LNCAP (cell line): ENCODE measurements at regions not wholly inside any gene's neighbourhood (a gene's known extent, or its start where the extent isn't known, plus 50 kb on each side); places are given as distances from the start of the nearest gene placed in this dataset.

Experiments used
- CTCF ChIP-seq: fragments of 450-650 bp; IDR thresholded peaks from 2 replicates; pipeline ENCODE4 v1.5.1; 2017; ENCODE audit warnings: mild to moderate bottlenecking

DNA sequence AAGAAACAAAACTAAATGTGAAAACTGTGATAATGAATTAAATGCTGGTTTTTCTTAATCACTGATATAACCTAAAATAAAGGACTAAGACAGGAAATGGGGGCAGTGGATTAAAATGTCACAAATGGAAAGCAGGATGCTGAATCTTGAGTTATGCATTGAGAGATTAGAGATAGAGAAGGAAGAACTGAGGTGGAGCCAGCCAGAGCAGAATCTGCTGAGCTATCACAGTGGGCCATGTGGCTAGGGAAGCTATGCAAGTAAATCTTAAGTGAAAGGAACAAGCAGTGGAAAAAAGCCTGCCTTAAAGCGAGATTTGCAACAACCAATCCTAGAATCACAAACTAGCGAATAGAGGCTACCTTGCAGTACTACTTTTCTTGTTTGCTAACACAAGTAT lies 188.5 kb upstream of the RASA1 start:
- no peak for TF ChIP-seq CTCF

GRCh38 chr5:87081016-87081415 lies 186.7 kb upstream of the RASA1 start:
- TF ChIP-seq CTCF = no peak

DNA sequence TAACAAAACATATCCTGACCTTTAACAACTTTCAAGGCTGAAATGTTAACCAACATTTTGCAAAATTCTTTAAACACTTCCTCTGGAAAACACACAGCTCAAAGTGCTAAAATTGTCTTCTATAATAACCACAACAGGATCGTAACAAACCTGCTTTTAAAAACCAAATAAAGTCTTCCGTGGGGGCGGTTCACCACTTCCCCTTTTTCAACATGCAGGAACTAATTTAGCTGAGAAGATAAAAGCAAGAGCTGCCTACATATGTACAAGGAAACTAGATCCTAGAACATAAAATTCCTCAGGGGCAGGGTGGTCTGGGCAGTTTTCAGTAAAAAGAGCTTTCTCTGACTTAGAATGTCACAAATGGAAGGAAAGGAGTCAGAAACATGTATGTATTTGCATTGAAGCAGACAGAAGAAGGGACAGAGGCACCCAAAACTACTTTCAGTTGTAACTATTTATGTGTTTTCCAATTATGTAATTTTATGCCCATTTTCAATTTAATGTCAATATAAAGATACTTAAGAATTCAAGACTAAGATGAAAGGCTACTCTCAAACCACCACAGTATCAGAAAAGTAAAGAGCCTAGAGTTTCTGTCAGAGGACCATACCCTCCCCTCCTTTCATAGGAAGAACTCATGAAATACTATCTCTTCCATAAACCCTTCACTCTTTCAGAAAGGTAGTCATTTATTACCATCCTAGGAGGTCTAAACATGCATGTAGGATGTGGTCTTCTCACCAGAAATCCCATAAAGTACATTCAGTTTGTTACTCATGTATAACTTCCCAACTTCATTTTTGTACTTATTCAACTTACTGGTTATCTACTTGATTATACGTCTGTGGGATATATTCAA lies 185.9 kb upstream of the RASA1 start:
- no peak for TF ChIP-seq CTCF

- no peak for TF ChIP-seq CTCF
These were observed 173.3 kb upstream of the RASA1 start for GRCh38 chr5:87094347-87094746.

DNA sequence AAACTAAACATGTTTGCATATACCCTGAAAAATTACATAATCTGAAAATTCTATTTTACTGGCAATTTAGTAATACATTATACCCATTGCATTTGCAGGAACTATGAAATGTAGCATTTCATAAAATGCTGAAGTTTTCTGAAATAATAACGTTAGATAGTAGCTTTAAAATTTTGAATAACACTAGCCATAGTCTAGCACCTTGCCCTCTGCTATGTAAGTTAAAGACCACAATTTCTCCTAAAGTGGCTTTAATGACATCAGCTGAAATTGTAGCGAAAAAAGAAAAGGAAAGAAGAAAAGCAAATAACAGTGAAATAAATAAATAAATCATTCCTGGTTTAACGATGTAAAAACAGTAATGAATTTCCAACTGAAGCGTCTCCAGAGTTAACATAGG lies 172.8 kb upstream of the RASA1 start:
- TF ChIP-seq CTCF = no peak

- no peak for TF ChIP-seq CTCF
These were observed 171.9 kb upstream of the RASA1 start for GRCh38 chr5:87095787-87096186.

DNA sequence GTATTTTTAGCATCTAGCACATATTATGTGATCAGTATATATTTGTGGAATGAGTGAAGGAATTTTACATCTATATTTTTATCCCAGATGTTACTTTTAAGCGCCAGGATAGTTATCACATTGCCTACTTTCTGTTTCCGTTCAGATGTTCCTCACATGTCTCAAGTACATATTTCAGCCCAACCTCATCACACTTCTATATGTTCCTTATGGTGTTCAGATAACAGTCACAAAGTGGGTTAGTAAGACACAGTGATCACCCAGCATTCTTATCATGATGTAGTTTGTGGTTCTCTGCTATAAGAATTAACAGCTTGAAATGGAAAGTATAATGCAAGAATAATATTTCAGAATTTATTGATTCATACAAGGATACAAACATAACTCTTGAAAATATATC lies 170.0 kb upstream of the RASA1 start:
- no peak for TF ChIP-seq CTCF
